ENCODE measurements at regions not wholly inside any gene's neighbourhood (a gene's known extent, or its start where the extent isn't known, plus 50 kb on each side); places are given as distances from the start of the nearest gene placed in this dataset.

GRCh38 chr2:22893761-22894517 is 491.0 kb upstream of the KLHL29 start:
- Mint-ChIP-seq H3K36me3 (ENCODE audit: insufficient read depth, unreplicated experiment) (no peaks in the 10 kb centered on the region), H3K27ac (ENCODE audit: unreplicated experiment) (no peak overlapping the region), H3K9me3 (ENCODE audit: unreplicated experiment) (no peaks in the 10 kb centered on the region), H3K4me3 (ENCODE audit: unreplicated experiment) (no peak overlapping the region), H3K4me1 (ENCODE audit: low read depth, unreplicated experiment) (no peaks in the 10 kb centered on the region), H3K27me3 (ENCODE audit: insufficient read depth, unreplicated experiment) (peaks cover 6% of the 10 kb centered on the region)
- ChIA-PET CTCF (no interaction called here), POLR2A (no interaction called here)
- Histone ChIP-seq H3K4me3 (ENCODE audit: low read depth, low read length) (no peak overlapping the region), H3K4me1 (no peaks in the 10 kb centered on the region), H3K27me3 (replicated peaks; ENCODE audit: control insufficient read depth, insufficient read depth, low read length) (no peaks in the 10 kb centered on the region), H3K9me3 (no peaks in the 10 kb centered on the region), H3K36me3 (ENCODE audit: control insufficient read depth, insufficient read depth, low read length) (no peaks in the 10 kb centered on the region)
- TF ChIP-seq CTCF (IDR thresholded peaks at IDR 0.05; ENCODE audit: insufficient read depth in 1 of 2, low read depth in 1 of 2, low read length in 1 of 2, severe bottlenecking in 1 of 2, unreplicated experiment in 1 of 2), result no peak
- intact Hi-C loops (cut with micrococcal nuclease; ENCODE audit: unreplicated experiment), result no loop called here
- DNase-seq, result no peak
- BruUV-seq (replicated peaks), result no TSS peak

- H3K27ac Mint-ChIP-seq (ENCODE audit: unreplicated experiment), result no peak overlapping the region
- no peaks in the 10 kb centered on the region for H3K9me3 Mint-ChIP-seq (ENCODE audit: unreplicated experiment)
- TF ChIP-seq CTCF (IDR thresholded peaks at IDR 0.05; ENCODE audit: insufficient read depth in 1 of 2, low read depth in 1 of 2, low read length in 1 of 2, severe bottlenecking in 1 of 2, unreplicated experiment in 1 of 2), result no peak
- H3K4me3 ChIP-seq (ENCODE audit: low read depth, low read length), result no peak overlapping the region
- H3K36me3 ChIP-seq (ENCODE audit: control insufficient read depth, insufficient read depth, low read length), result no peaks in the 10 kb centered on the region
- peaks cover 6% of the 10 kb centered on the region for H3K27me3 Mint-ChIP-seq (ENCODE audit: insufficient read depth, unreplicated experiment)
- H3K36me3 Mint-ChIP-seq (ENCODE audit: insufficient read depth, unreplicated experiment), result no peaks in the 10 kb centered on the region
- CTCF ChIA-PET, result no interaction called here
- H3K4me1 ChIP-seq, result no peaks in the 10 kb centered on the region
- H3K9me3 ChIP-seq, result no peaks in the 10 kb centered on the region
- no peak overlapping the region for H3K4me3 Mint-ChIP-seq (ENCODE audit: unreplicated experiment)
- POLR2A ChIA-PET, result no interaction called here
- H3K27me3 ChIP-seq (replicated peaks; ENCODE audit: control insufficient read depth, insufficient read depth, low read length), result no peaks in the 10 kb centered on the region
- BruUV-seq (replicated peaks), result no TSS peak
- intact Hi-C loops (cut with micrococcal nuclease; ENCODE audit: unreplicated experiment), result no loop called here
- no peaks in the 10 kb centered on the region for H3K4me1 Mint-ChIP-seq (ENCODE audit: low read depth, unreplicated experiment)
- no peak for DNase-seq
Measured at GRCh38 chr2:22894761-22895160, 490.2 kb upstream of the KLHL29 start.

GRCh38 chr2:22897428-22897827 is 487.6 kb upstream of the KLHL29 start:
- Mint-ChIP-seq H3K27me3 (ENCODE audit: insufficient read depth, unreplicated experiment) (peaks cover 3% of the 10 kb centered on the region), H3K4me3 (ENCODE audit: unreplicated experiment) (no peak overlapping the region), H3K27ac (ENCODE audit: unreplicated experiment) (no peak overlapping the region), H3K36me3 (ENCODE audit: insufficient read depth, unreplicated experiment) (no peaks in the 10 kb centered on the region), H3K9me3 (ENCODE audit: unreplicated experiment) (no peaks in the 10 kb centered on the region), H3K4me1 (ENCODE audit: low read depth, unreplicated experiment) (no peaks in the 10 kb centered on the region)
- DNase-seq, result no peak
- ChIA-PET POLR2A (no interaction called here), CTCF (no interaction called here)
- TF ChIP-seq CTCF (IDR thresholded peaks at IDR 0.05; ENCODE audit: insufficient read depth in 1 of 2, low read depth in 1 of 2, low read length in 1 of 2, severe bottlenecking in 1 of 2, unreplicated experiment in 1 of 2), result no peak
- Histone ChIP-seq H3K4me1 (no peaks in the 10 kb centered on the region), H3K4me3 (ENCODE audit: low read depth, low read length) (no peak overlapping the region), H3K27me3 (replicated peaks; ENCODE audit: control insufficient read depth, insufficient read depth, low read length) (no peaks in the 10 kb centered on the region), H3K36me3 (ENCODE audit: control insufficient read depth, insufficient read depth, low read length) (no peaks in the 10 kb centered on the region), H3K9me3 (no peaks in the 10 kb centered on the region)
- no TSS peak for BruUV-seq (replicated peaks)
- intact Hi-C loops (cut with micrococcal nuclease; ENCODE audit: unreplicated experiment), result no loop called here

All from Caco-2 (cell line).